Stimulated activated CD4-positive, alpha-beta T cell treated with anti-CD3 and anti-CD28 coated beads, TNF-alpha, amount 100 ng/mL, for 1 hour (primary cell): ENCODE measurements at regions not wholly inside any gene's neighbourhood (a gene's known extent, or its start where the extent isn't known, plus 50 kb on each side); places are given as distances from the start of the nearest gene placed in this dataset.
"Not testable (repeated sequence)": the region's sequence is repeated elsewhere in the genome, so short reads cannot be mapped to it uniquely, and the experiment has no call there.

ENCODE experiments used
- DNase-seq, 3 donors: peaks; one replicate each; pipeline ENCODE4 v3.0.0-alpha.2; 2020; ENCODE audit warnings: low read depth in 3 of 3, low spot score in 1 of 3

- no peak for DNase-seq
Measured at GRCh38 chr1:38671221-38671620, 188.4 kb downstream of the RRAGC start.

- DNase-seq, result no peak
Measured at GRCh38 chr1:38670544-38671122, 188.9 kb downstream of the RRAGC start.

GRCh38 chr1:38667626-38668025 lies 191.9 kb downstream of the RRAGC start:
- no peak for DNase-seq

- no peak for DNase-seq
Measured at GRCh38 chr1:38662126-38662525, 197.4 kb downstream of the RRAGC start.

- no peak for DNase-seq
Measured at GRCh38 chr1:38658883-38659282, 200.7 kb downstream of the RRAGC start.

GRCh38 chr1:38657873-38658272 lies 201.7 kb downstream of the RRAGC start:
- DNase-seq, result no peak

GRCh38 chr1:38657207-38657840 lies 202.2 kb downstream of the RRAGC start:
- no peak for DNase-seq

- no peak for DNase-seq
Measured at GRCh38 chr1:38656726-38657125, 202.8 kb downstream of the RRAGC start.

- no peak for DNase-seq
Measured at GRCh38 chr1:38652217-38652616, 207.4 kb downstream of the RRAGC start.

- DNase-seq, result no peak
Measured at GRCh38 chr1:38651669-38652068, 207.9 kb downstream of the RRAGC start.

- DNase-seq, result no peak
Measured at GRCh38 chr1:38648417-38648816, 211.2 kb downstream of the RRAGC start.

- not testable (repeated sequence) for DNase-seq
Measured at GRCh38 chr1:38647341-38647740, 212.2 kb downstream of the RRAGC start.

GRCh38 chr1:38644092-38644491 lies 215.5 kb downstream of the RRAGC start:
- DNase-seq, result no peak

GRCh38 chr1:38641661-38642060 lies 217.9 kb downstream of the RRAGC start:
- DNase-seq, result no peak

- DNase-seq, result no peak
Measured at GRCh38 chr1:38640371-38640770, 219.2 kb downstream of the RRAGC start.

- no peak for DNase-seq
Measured at GRCh38 chr1:38628241-38628640, 231.3 kb downstream of the RRAGC start.

GRCh38 chr1:38625939-38626338 lies 233.6 kb downstream of the RRAGC start:
- DNase-seq, result no peak

GRCh38 chr1:38624336-38625039 lies 235.1 kb downstream of the RRAGC start:
- no peak for DNase-seq

GRCh38 chr1:38623529-38623928 lies 236.0 kb downstream of the RRAGC start:
- no peak for DNase-seq

GRCh38 chr1:38622197-38622596 lies 237.4 kb downstream of the RRAGC start:
- no peak for DNase-seq

- DNase-seq, result no peak
Measured at GRCh38 chr1:38616846-38617245, 242.7 kb downstream of the RRAGC start.

GRCh38 chr1:38615680-38616079 lies 243.9 kb downstream of the RRAGC start:
- DNase-seq, result no peak

- DNase-seq, result no peak
Measured at GRCh38 chr1:38614861-38615260, 244.7 kb downstream of the RRAGC start.
